SK-N-SH (cell line): ENCODE measurements at regions not wholly inside any gene's neighbourhood (a gene's known extent, or its start where the extent isn't known, plus 50 kb on each side); places are given as distances from the start of the nearest gene placed in this dataset.

Experiments
- CTCF ChIA-PET: fragments of 300-600, 350-600 bp; formaldehyde crosslinking; extraction: SDS; loops from one replicate; lab custom pipeline; 2021; lab: Yijun Ruan, JAX
- POLR2A ChIA-PET: fragments of 350-600 bp; sonication (Branson Sonifier 250); formaldehyde crosslinking; extraction: SDS; loops from one replicate; lab custom pipeline; 2020; ENCODE audit warnings: antibody characterized with exemption, inconsistent platforms; lab: Yijun Ruan, JAX
- DNase-seq: peaks from one replicate; pipeline ENCODE4 v3.0.0; 2012
- H2AFZ ChIP-seq: fragments of 200-600 bp; sonication (generic); 2 replicates; pipeline ENCODE4 v1.8.1; 2016; ENCODE audit warnings: antibody characterized with exemption, mild to moderate bottlenecking, low read depth
- H3F3A ChIP-seq: fragments of 200-600 bp; sonication (generic); replicated peaks from 2 replicates; pipeline ENCODE3; 2016; ENCODE audit warnings: antibody characterized with exemption, mild to moderate bottlenecking; ENCODE audit not compliant: insufficient read depth
- H3K27ac ChIP-seq, 2 experiments: fragments of 200-500 bp in 1 of 2; fragments of 200-600 bp in 1 of 2; sonication (Bioruptor generic) in 1 of 2; sonication (generic), shearing (Covaris generic) in 1 of 2; 2 replicates each; pipeline versions ENCODE4 v1.5.1 to v1.6.1; 2014 to 2016; ENCODE audit warnings: low read depth in 2 of 2, inconsistent platforms in 1 of 2, low read length in 1 of 2, mild to moderate bottlenecking in 1 of 2, mixed read lengths in 1 of 2
- H3K27me3 ChIP-seq: fragments of 200-600 bp; sonication (generic), shearing (Covaris generic); 2 replicates; pipeline ENCODE4 v1.6.1; 2016; ENCODE audit warnings: mixed run types; ENCODE audit not compliant: insufficient read depth
- H3K36me3 ChIP-seq, 2 experiments: fragments of 200-500 bp in 1 of 2; fragments of 200-600 bp in 1 of 2; sonication (Bioruptor generic) in 1 of 2; sonication (generic) in 1 of 2; replicated peaks in 1 of 2; 2 replicates each; pipeline versions ENCODE3 to v1.5.1; 2014 to 2016; ENCODE audit warnings: low read length in 1 of 2, mild to moderate bottlenecking in 1 of 2; ENCODE audit not compliant: insufficient read depth in 2 of 2, control insufficient read depth in 1 of 2
- H3K4me1 ChIP-seq, 2 experiments: fragments of 200-500 bp in 1 of 2; fragments of 200-600 bp in 1 of 2; sonication (Bioruptor generic) in 1 of 2; sonication (generic), shearing (Covaris generic) in 1 of 2; 2 replicates each; pipeline versions ENCODE4 v1.5.1 to v1.6.1; 2014 to 2016; ENCODE audit warnings: low read depth in 1 of 2, low read length in 1 of 2, mixed run types in 1 of 2; ENCODE audit not compliant: insufficient read depth in 2 of 2, control insufficient read depth in 1 of 2
- H3K4me2 ChIP-seq: fragments of 200-600 bp; sonication (generic), shearing (Covaris generic); 2 replicates; pipeline ENCODE4 v1.6.1; 2017; ENCODE audit warnings: mixed run types
- H3K4me3 ChIP-seq, 2 experiments: fragments of 200-500 bp in 1 of 2; fragments of 200-600 bp in 1 of 2; sonication (Bioruptor generic) in 1 of 2; sonication (generic), shearing (Covaris generic) in 1 of 2; 2 replicates each; pipeline versions ENCODE4 v1.5.1 to v1.8.1; 2014 to 2016; ENCODE audit warnings: low read depth in 2 of 2, inconsistent platforms in 1 of 2, low read length in 1 of 2, mild to moderate bottlenecking in 1 of 2, mixed read lengths in 1 of 2, moderate library complexity in 1 of 2
- H3K79me2 ChIP-seq: fragments of 200-600 bp; sonication (generic); 2 replicates; pipeline ENCODE4 v1.8.1; 2017; ENCODE audit warnings: mild to moderate bottlenecking; ENCODE audit not compliant: insufficient read depth
- H3K9ac ChIP-seq: fragments of 200-600 bp; sonication (generic); 2 replicates; pipeline ENCODE4 v1.6.1; 2017; ENCODE audit warnings: mixed run types
- H3K9me2 ChIP-seq: fragments of 200-600 bp; sonication (generic); 2 replicates; pipeline ENCODE4 v1.6.1; 2017; ENCODE audit warnings: mixed run types
- H3K9me3 ChIP-seq: fragments of 200-600 bp; sonication (generic); 2 replicates; pipeline ENCODE4 v1.6.1; 2017; ENCODE audit warnings: mixed run types, mild to moderate bottlenecking, moderate library complexity
- H4K20me1 ChIP-seq: fragments of 200-600 bp; sonication (generic); 2 replicates; pipeline ENCODE4 v1.6.1; 2017; ENCODE audit warnings: mild to moderate bottlenecking, mixed run types; ENCODE audit not compliant: insufficient read depth
- CTCF ChIP-seq: fragments of 200-600 bp; sonication (generic); IDR thresholded peaks from 2 replicates; pipeline ENCODE4 v1.6.1; 2017; ENCODE audit warnings: antibody characterized with exemption, mild to moderate bottlenecking, moderate library complexity
- ELF1 ChIP-seq: IDR thresholded peaks from 2 replicates; pipeline ENCODE4 v1.4.0; 2012
- EP300 ChIP-seq, 2 experiments: IDR thresholded peaks; 2 replicates each; pipeline versions ENCODE4 v1.4.0 to v1.6.1; 2012; ENCODE audit warnings: borderline replicate concordance in 1 of 2, low read depth in 1 of 2, low read length in 1 of 2
- GABPA ChIP-seq: IDR thresholded peaks from 2 replicates; pipeline ENCODE4 v1.4.0; 2012; ENCODE audit warnings: low read depth, mild to moderate bottlenecking
- MEF2A ChIP-seq: IDR thresholded peaks from 2 replicates; pipeline ENCODE4 v1.4.0; 2012; ENCODE audit warnings: low read depth, borderline replicate concordance
- MXI1 ChIP-seq: IDR thresholded peaks from 2 replicates; pipeline ENCODE4 v1.6.1; 2012; ENCODE audit warnings: mild to moderate bottlenecking, low read depth, low read length, improper control_type of control experiment
- PBX3 ChIP-seq: IDR thresholded peaks from 2 replicates; pipeline ENCODE4; 2012
- RCOR1 ChIP-seq: fragments of 150-350 bp; IDR thresholded peaks from 2 replicates; pipeline ENCODE4 v1.6.1; 2017; ENCODE audit warnings: antibody characterized with exemption, low read length
- RXRA ChIP-seq: IDR thresholded peaks from 2 replicates; pipeline ENCODE4 v1.4.0; 2012; ENCODE audit warnings: low read depth, mild to moderate bottlenecking, borderline replicate concordance
- TAF1 ChIP-seq: IDR thresholded peaks from 2 replicates; pipeline ENCODE4 v1.6.1; 2012; ENCODE audit warnings: low read depth, mild to moderate bottlenecking, low read length, moderate library complexity, borderline replicate concordance
- USF1 ChIP-seq: IDR thresholded peaks from 2 replicates; pipeline ENCODE4 v1.4.0; 2012; ENCODE audit warnings: low read depth, borderline replicate concordance
- USF2 ChIP-seq: fragments of 150-350 bp; IDR thresholded peaks from 2 replicates; pipeline ENCODE4 v1.6.1; 2017; ENCODE audit warnings: antibody characterized with exemption, low read length, low read depth, borderline replicate concordance
- WGBS: methylation state at CpG from one replicate; pipeline ENCODE4 v1.1.6; 2017; ENCODE audit warnings: low lambda C conversion rate; 5-methylcytosine and 5-hydroxymethylcytosine counted together

- 92% methylated on average over 5 of the region's 6 CpGs for WGBS
- Histone ChIP-seq H3K4me3 (no peak overlapping the region), H3K9ac (no peak overlapping the region), H3F3A (no peaks in the 10 kb centered on the region), H3K9me2 (no peaks in the 10 kb centered on the region), H4K20me1 (no peaks in the 10 kb centered on the region), H2AFZ (no peak overlapping the region), H3K27ac (no peak overlapping the region), H3K79me2 (no peaks in the 10 kb centered on the region), H3K9me3 (no peaks in the 10 kb centered on the region), H3K27me3 (no peaks in the 10 kb centered on the region), H3K4me2 (no peak overlapping the region), H3K36me3 (no peaks in the 10 kb centered on the region), H3K4me1 (no peaks in the 10 kb centered on the region)
- no peak for TF ChIP-seq MXI1
- TF ChIP-seq USF1: peak; percentile 31; the same call in 1 of the 2 replicates
- no peak for DNase-seq
- ChIA-PET POLR2A (no interaction called here), CTCF (interaction anchor here (0.8 to 2.7 kb wide), 2 partner anchors 350 to 481 kb away, joined by 3 to 10 read pairs; no protein-coding TSS in a partner anchor)
Measured at GRCh38 chr15:66952756-66953522, 112.5 kb upstream of the SMAD3 start.

GRCh38 chr15:66953523-66954229 lies 111.7 kb upstream of the SMAD3 start:
- Histone ChIP-seq H2AFZ (no peak overlapping the region), H3K4me3 (no peak overlapping the region)
- no peak for TF ChIP-seq PBX3
- no peak for TF ChIP-seq CTCF
- no peak for TF ChIP-seq USF2
- no peak for TF ChIP-seq GABPA
- TF ChIP-seq RXRA: no peak
- TF ChIP-seq MEF2A: no peak
- TF ChIP-seq EP300 (IDR thresholded peaks at IDR 0.05; ENCODE audit: borderline replicate concordance in 1 of 2, low read depth in 1 of 2, low read length in 1 of 2): no peak
- TF ChIP-seq RCOR1: no peak
- no peak for TF ChIP-seq TAF1
- TF ChIP-seq ELF1: no peak
- TF ChIP-seq, all 33 proteins: peak for 0
- no peaks in the 10 kb centered on the region for H3K36me3 ChIP-seq
- CTCF ChIA-PET: interaction anchor here (2.7 kb wide), 1 partner anchor 350 kb away, joined by 10 read pairs; no protein-coding TSS in a partner anchor
- 96% methylated on average over 10 of the region's 11 CpGs for WGBS
- no peak overlapping the region for H3K27ac ChIP-seq
- H3K4me2 ChIP-seq: no peak overlapping the region
- POLR2A ChIA-PET: no interaction called here
- DNase-seq: no peak
- no peaks in the 10 kb centered on the region for H3K4me1 ChIP-seq
- H3K9me2 ChIP-seq: no peaks in the 10 kb centered on the region
- H3F3A ChIP-seq: no peaks in the 10 kb centered on the region
- no peaks in the 10 kb centered on the region for H3K9me3 ChIP-seq
- H4K20me1 ChIP-seq: no peaks in the 10 kb centered on the region
- H3K9ac ChIP-seq: no peak overlapping the region
- H3K79me2 ChIP-seq: no peaks in the 10 kb centered on the region
- no peaks in the 10 kb centered on the region for H3K27me3 ChIP-seq
